ENCODE measurements at regions not wholly inside any gene's neighbourhood (a gene's known extent, or its start where the extent isn't known, plus 50 kb on each side); places are given as distances from the start of the nearest gene placed in this dataset.
"Not testable (repeated sequence)": the region's sequence is repeated elsewhere in the genome, so short reads cannot be mapped to it uniquely, and the experiment has no call there.

GRCh38 chr15:84480174-84480681, 120.6 kb upstream of the ZSCAN2 start:
- H3K27ac ChIP-seq = not testable (repeated sequence)

GRCh38 chr15:84483859-84484258, 117.0 kb upstream of the ZSCAN2 start:
- not testable (repeated sequence) for H3K27ac ChIP-seq

GRCh38 chr15:84500165-84500889, 100.5 kb upstream of the ZSCAN2 start:
- not testable (repeated sequence) for H3K27ac ChIP-seq

- H3K27ac ChIP-seq = not testable (repeated sequence)
Observed at GRCh38 chr15:84503101-84503500, 97.7 kb upstream of the ZSCAN2 start.

- H3K27ac ChIP-seq = not testable (repeated sequence)
Observed at GRCh38 chr15:84505552-84505951, 95.3 kb upstream of the ZSCAN2 start.

GRCh38 chr15:84512324-84512723, 88.5 kb upstream of the ZSCAN2 start:
- not testable (repeated sequence) for H3K27ac ChIP-seq

GRCh38 chr15:84516773-84517172, 84.0 kb upstream of the ZSCAN2 start:
- not testable (repeated sequence) for H3K27ac ChIP-seq

- H3K27ac ChIP-seq = not testable (repeated sequence)
Observed at GRCh38 chr15:84525491-84526344, 75.1 kb upstream of the ZSCAN2 start.

GRCh38 chr15:84530751-84531150, 70.1 kb upstream of the ZSCAN2 start:
- not testable (repeated sequence) for H3K27ac ChIP-seq

GRCh38 chr15:84531223-84531622, 69.6 kb upstream of the ZSCAN2 start:
- H3K27ac ChIP-seq = not testable (repeated sequence)

- TF ChIP-seq CTCF (conservative IDR thresholded peaks at IDR 0.05) = peak; percentile 13; the same call in 1 of the 2 replicates
- not testable (repeated sequence) for H3K27ac ChIP-seq
Observed at GRCh38 chr15:84531709-84532367, 69.0 kb upstream of the ZSCAN2 start.

- H3K27ac ChIP-seq = not testable (repeated sequence)
Observed at GRCh38 chr15:84533705-84534104, 67.1 kb upstream of the ZSCAN2 start.

GRCh38 chr15:84534561-84535235, 66.1 kb upstream of the ZSCAN2 start:
- H3K27ac ChIP-seq = not testable (repeated sequence)

GRCh38 chr15:84536181-84536580, 64.6 kb upstream of the ZSCAN2 start:
- H3K27ac ChIP-seq = not testable (repeated sequence)

- H3K27ac ChIP-seq = not testable (repeated sequence)
Observed at GRCh38 chr15:84544586-84544985, 56.2 kb upstream of the ZSCAN2 start.

- not testable (repeated sequence) for H3K27ac ChIP-seq
Observed at GRCh38 chr15:84547150-84547549, 53.7 kb upstream of the ZSCAN2 start.

- not testable (repeated sequence) for H3K27ac ChIP-seq
Observed at GRCh38 chr15:84550503-84550902, 50.3 kb upstream of the ZSCAN2 start.
